HL-60 (cell line): ENCODE measurements at regions not wholly inside any gene's neighbourhood (a gene's known extent, or its start where the extent isn't known, plus 50 kb on each side); places are given as distances from the start of the nearest gene placed in this dataset.

Experiments used
- DNase-seq, 2 experiments: peaks; one replicate each; pipeline ENCODE4 v3.0.0-alpha.2; 2010 to 2020; ENCODE audit warnings: low read depth in 1 of 2, low spot score in 1 of 2
- H3K27ac ChIP-seq: fragments of 250-450 bp; sonication (Bioruptor Pico); replicated peaks from 2 replicates; pipeline ENCODE4 v1.5.1; 2020; ENCODE audit warnings: mild to moderate bottlenecking, moderate library complexity
- H3K27me3 ChIP-seq: fragments of 250-450 bp; sonication (Bioruptor Pico); 2 replicates; pipeline ENCODE4 v1.5.1; 2021; ENCODE audit warnings: mild to moderate bottlenecking, moderate library complexity; ENCODE audit not compliant: insufficient read depth, poor library complexity, severe bottlenecking
- H3K4me3 ChIP-seq: replicated peaks from 2 replicates; pipeline ENCODE4 v1.5.1; 2011; ENCODE audit warnings: mild to moderate bottlenecking, control low read depth, low read length; ENCODE audit not compliant: insufficient read depth
- CTCF ChIP-seq: IDR thresholded peaks from one replicate; pipeline ENCODE4 v1.5.1; 2011; ENCODE audit warnings: low read length, control low read depth, inconsistent platforms; ENCODE audit not compliant: insufficient read depth
- GABPA ChIP-seq: IDR thresholded peaks from 2 replicates; pipeline ENCODE4 v1.6.1; 2012; ENCODE audit warnings: low read depth
- POLR2AphosphoS5 ChIP-seq: IDR thresholded peaks from 2 replicates; pipeline ENCODE4 v1.6.1; 2012; ENCODE audit warnings: low read depth
- SPI1 ChIP-seq: IDR thresholded peaks from 2 replicates; pipeline ENCODE4 v1.6.1; 2012; ENCODE audit warnings: low read depth, mild to moderate bottlenecking, borderline replicate concordance
- TF ChIP-seq, protein P1 (sequence below): IDR thresholded peaks from 2 replicates; pipeline ENCODE4 v1.6.1; 2012; ENCODE audit warnings: low read depth; ENCODE audit not compliant: insufficient replicate concordance

DNA sequence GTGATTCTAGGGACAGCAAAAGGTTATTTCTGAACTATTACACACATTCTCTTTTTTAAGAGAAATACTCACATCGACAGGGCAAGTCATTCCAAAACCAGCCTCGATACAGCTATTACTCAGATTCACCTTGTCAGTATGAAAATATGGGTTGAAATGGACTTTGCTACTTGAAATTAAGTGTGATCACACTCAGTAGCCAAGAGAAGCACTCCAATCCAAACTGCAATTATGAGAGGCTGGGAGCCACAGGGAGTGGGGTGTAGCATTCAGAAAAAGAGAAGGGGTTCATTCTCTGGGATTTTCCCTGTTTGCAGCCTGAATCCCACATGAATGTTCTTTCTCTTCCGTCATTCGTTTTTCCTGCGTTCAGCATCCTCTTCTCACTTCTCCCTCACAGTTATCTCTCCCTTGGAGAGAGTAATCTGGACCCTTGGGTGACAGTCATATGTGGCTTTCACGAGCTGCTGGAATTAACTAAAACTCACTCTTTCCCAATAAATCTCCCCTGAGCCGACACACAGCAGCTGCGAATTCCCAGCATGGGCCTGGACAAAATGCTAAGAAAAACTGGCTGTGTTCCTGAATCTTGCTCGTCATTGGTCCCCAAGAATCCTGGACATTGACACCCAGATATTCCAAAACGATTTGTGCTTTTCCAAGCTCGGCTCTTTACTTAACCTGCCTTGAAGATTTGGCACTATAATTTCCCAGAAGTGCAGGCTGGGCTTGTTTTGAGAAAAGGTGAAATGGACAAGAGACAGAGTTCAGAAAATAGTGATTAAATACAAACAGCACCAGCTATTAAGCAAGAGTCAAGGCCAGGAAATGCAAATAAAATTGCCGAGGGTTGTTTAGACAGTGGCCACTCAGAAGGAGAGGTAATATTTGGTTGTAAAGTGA lies 199.5 kb upstream of the PLEKHG7 start:
- Histone ChIP-seq H3K4me3 (no peak overlapping the region), H3K27ac (no peak overlapping the region), H3K27me3 (no peaks in the 10 kb centered on the region)
- DNase-seq: no peak
- no peak for TF ChIP-seq CTCF
- TF ChIP-seq, protein P1, sequence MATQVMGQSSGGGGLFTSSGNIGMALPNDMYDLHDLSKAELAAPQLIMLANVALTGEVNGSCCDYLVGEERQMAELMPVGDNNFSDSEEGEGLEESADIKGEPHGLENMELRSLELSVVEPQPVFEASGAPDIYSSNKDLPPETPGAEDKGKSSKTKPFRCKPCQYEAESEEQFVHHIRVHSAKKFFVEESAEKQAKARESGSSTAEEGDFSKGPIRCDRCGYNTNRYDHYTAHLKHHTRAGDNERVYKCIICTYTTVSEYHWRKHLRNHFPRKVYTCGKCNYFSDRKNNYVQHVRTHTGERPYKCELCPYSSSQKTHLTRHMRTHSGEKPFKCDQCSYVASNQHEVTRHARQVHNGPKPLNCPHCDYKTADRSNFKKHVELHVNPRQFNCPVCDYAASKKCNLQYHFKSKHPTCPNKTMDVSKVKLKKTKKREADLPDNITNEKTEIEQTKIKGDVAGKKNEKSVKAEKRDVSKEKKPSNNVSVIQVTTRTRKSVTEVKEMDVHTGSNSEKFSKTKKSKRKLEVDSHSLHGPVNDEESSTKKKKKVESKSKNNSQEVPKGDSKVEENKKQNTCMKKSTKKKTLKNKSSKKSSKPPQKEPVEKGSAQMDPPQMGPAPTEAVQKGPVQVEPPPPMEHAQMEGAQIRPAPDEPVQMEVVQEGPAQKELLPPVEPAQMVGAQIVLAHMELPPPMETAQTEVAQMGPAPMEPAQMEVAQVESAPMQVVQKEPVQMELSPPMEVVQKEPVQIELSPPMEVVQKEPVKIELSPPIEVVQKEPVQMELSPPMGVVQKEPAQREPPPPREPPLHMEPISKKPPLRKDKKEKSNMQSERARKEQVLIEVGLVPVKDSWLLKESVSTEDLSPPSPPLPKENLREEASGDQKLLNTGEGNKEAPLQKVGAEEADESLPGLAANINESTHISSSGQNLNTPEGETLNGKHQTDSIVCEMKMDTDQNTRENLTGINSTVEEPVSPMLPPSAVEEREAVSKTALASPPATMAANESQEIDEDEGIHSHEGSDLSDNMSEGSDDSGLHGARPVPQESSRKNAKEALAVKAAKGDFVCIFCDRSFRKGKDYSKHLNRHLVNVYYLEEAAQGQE: no peak
- no peak for TF ChIP-seq GABPA
- no peak for TF ChIP-seq SPI1
- no peak for TF ChIP-seq POLR2AphosphoS5

DNA sequence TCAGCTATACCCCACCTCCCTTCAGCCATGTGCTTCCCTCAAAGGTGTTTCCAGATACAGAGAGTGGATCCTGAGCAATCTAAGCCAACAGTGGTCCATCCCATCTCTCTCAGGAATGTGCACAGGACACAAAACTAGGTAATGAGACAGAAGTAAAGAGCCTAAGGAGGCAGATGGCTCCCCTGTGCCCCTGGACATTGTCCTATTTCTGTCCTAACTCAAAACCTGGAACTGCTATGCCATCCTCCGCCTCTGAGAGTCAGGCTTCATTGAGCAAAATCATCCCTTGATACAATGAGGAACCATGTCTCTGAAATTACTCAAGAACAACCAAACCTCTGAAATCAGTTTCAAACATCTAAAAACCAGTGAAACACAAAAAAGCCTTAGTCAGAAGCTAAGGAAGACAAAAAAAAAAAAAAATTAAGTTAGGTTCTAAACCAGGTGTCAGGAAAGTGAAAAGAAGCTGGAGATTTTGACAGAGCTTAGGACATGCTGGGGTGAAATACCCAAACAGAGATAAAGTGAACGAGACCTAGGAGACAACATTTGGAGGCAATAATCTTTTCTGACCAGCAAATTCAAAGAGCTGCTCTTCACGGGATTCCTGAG lies 200.3 kb upstream of the PLEKHG7 start:
- H3K4me3 ChIP-seq: no peak overlapping the region
- DNase-seq: peak; percentile 35 to 72
- peak; percentile 56 for TF ChIP-seq CTCF
- TF ChIP-seq, protein P1: no peak
- no peak overlapping the region for H3K27ac ChIP-seq
- no peaks in the 10 kb centered on the region for H3K27me3 ChIP-seq

DNA sequence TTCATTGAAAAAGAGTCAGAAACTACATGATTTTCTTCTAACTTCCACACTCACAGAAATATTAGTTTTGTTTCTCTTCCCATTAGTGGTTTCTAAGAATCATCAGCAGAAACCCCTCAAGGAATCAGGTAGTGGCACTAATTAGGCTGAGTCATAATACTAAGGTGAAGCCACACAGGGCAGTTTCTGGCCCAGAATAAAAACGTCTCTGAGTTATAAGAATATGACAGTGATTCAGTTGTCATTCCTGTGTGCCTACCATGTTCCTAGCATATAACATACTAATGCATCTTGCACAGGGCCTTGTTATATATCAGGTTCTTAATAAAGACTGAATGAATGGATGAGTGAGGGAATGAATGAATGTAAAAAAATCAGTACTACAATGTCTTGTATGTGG lies 206.0 kb upstream of the PLEKHG7 start:
- Histone ChIP-seq H3K27ac (no peak overlapping the region), H3K27me3 (no peaks in the 10 kb centered on the region), H3K4me3 (no peak overlapping the region)
- DNase-seq: no peak
- TF ChIP-seq CTCF (no peak), SPI1 (no peak), POLR2AphosphoS5 (no peak), GABPA (no peak)
- TF ChIP-seq, protein P1: no peak
